HG02798 (cell line): ENCODE measurements at regions not wholly inside any gene's neighbourhood (a gene's known extent, or its start where the extent isn't known, plus 50 kb on each side); places are given as distances from the start of the nearest gene placed in this dataset.

Source experiments
- ATAC-seq: cut with Tn5 transposase; IDR thresholded peaks from one replicate; pipeline ENCODE4 v1.9.1; 2021; ENCODE audit warnings: mild to moderate bottlenecking; ENCODE audit not compliant: unreplicated experiment, poor library complexity

GRCh38 chr1:228984646-228985631 lies 249.7 kb downstream of the RHOU start:
- ATAC-seq, result no peak

DNA sequence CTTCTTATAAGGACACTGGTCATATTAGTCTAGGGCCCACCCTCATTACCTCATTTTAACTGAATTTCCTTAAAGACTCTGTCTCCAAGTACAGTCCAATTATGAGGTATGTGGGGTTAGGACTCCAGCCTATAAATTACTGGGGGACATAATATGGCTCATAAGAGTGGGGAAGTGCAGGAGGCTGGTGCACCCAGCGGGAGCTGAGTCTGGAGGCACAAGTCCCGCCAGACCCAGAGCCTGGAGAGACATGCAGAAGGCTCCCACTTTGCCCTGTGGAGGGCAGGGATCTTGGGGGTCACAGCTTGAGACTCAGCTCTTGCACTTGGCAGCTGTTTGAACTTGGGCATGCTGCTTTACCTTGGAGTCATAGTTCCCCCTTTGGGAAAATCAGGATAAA lies 250.4 kb downstream of the RHOU start:
- no peak for ATAC-seq

- no peak for ATAC-seq
These were observed 251.0 kb downstream of the RHOU start for GRCh38 chr1:228986093-228986904.

DNA sequence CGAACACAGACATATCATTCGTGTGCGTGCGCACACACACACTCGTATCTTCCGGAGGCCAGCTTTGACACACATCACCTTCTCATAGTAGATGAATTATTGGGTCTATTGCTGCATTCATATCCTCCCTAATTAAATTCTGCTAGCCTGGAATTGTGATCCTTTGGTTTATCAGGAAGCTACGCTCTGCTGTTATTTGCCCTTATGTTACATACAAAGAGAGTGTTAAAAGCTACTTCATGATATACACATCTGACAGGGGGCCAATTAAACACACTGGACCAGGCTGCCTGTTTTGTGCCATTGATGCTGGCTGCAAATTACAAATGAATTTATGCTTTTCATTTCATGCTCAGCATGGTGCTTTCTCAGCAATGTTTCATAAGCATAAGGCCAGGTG lies 252.0 kb downstream of the RHOU start:
- ATAC-seq, result no peak

- no peak for ATAC-seq
These were observed 252.6 kb downstream of the RHOU start for GRCh38 chr1:228987736-228988506.

GRCh38 chr1:228988664-228989063 lies 253.4 kb downstream of the RHOU start:
- ATAC-seq, result no peak

DNA sequence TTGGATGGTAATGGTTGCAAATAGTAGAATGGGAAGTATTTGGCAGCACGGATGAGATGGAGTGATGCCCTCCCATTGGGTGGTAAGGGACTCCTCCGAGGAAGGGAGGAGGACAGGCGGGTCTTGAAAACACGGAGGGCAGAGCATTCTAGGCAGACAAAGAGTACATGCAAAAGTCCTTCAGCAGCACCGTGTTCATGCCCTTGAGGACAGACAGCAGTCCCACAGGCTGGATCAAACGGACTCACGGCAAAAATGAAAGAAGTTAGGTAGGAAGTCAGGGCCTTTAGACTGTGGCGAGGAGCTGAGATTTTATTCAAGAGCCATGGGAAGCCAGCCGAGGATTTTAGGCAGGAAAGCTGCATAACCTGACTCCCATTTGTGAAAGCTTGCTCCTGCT lies 253.9 kb downstream of the RHOU start:
- ATAC-seq, result no peak

DNA sequence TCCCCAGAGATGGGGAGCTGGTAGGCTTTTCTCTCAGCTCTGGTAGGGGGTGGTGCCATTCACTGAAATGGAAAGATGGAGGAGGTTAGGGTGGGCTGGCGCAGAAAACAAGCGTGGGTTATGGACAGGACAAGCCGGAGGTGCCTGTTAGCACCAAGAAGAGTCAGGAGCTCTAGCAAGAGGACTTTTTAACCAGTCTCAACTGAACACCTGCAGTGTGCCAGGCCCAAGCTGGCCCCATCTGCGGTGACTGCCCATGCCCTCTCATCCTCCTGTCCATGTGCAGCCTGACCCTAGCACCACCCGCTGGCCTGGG lies 254.4 kb downstream of the RHOU start:
- ATAC-seq, result no peak

DNA sequence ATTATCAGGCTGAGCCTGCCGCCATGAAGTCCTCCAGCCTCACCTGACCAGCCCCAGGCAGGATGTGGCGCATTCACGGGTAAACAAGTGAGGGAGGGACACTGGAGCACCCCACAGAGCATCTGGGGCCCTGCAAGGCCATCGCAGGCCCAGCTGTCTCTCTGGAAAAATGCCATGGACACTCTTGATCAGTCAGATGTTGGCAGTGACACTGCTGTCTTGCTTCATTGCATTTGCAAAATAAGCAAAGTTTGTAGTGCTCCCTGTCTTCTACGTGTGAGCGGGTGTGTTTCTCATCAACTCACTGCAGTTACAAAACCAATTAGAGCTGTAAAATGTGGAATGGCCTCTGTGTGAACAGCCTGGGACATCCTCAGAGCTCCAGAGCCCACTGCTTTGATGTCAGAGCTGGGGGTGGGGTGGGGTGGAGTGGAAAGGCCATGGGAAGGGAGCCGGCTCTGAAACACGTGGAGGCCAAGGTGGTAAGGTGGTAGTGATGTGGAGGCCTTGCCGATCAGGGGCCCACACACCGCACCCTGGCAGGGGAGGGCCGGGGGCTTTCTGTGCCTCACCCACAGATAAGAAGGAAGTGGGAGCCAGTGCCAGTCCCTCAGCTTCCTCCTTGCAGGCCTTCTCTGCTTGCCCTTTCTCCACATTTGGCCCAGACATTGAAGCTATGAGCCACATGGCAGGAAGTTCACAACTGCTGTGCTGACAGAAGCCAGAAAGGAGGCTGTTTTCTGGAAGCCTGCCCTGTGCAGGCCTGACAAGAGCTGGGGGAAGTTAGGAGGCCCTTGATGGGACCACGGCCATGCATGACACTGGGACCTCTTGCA lies 254.9 kb downstream of the RHOU start:
- ATAC-seq, result no peak

DNA sequence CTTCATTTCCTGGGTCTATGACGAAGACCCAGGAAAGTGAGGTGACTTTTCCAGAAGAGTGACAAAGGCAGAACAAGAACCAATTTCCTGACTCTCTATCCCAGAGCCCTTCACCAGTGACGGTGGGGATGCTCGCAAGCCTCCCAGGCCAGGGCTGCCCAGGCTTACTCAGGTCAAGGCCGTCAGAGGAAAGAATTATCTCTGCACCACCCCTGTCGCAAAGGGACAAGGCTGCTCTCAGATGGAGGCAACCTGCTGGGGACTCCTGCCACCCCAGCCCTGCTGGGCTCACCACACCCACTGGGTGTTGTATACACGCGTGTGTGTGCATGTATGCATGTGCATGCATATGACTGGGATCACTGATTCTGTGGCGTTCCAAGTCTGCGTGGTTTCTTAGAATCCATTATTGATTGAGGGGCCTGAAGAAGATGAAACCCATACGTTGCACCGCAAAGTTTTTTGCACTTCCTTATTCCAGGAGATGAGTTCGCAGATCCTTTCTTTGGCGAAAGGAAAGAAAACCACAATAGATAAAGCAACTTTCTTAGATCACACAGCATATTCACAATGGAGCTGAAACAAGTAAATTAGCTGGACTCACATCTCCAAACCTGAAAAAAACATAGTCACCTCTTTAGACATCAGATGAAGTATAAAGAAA lies 255.8 kb downstream of the RHOU start:
- no peak for ATAC-seq

- no peak for ATAC-seq
These were observed 256.8 kb downstream of the RHOU start for GRCh38 chr1:228992044-228992443.

DNA sequence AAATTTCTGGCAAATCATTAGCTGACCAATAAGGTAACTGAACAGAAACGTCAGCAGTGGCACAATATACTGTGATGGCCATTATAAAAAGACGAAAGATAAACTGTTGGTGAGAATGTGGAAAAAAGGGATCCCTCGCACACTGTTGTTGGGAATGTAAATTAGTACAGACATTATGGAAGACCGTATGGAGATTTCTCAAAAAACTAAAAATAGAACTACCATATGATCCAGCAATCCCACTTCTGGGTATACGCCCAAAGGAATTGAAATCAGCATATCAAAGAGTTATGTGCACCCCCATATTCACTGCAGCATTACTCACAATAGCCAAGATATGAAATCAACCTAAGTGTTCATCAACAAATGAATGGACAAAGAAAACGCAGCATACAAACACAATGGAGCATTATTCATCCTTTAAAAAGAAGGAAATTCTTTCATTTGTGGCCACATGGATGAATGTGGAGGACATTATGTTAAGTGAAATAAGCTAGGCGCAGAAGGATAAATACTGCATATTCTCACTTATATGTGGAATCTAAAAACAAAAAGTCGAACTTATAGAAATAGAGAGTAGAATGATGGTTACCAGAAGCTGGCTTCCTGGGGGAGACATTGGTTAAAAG lies 257.7 kb downstream of the RHOU start:
- ATAC-seq, result no peak

DNA sequence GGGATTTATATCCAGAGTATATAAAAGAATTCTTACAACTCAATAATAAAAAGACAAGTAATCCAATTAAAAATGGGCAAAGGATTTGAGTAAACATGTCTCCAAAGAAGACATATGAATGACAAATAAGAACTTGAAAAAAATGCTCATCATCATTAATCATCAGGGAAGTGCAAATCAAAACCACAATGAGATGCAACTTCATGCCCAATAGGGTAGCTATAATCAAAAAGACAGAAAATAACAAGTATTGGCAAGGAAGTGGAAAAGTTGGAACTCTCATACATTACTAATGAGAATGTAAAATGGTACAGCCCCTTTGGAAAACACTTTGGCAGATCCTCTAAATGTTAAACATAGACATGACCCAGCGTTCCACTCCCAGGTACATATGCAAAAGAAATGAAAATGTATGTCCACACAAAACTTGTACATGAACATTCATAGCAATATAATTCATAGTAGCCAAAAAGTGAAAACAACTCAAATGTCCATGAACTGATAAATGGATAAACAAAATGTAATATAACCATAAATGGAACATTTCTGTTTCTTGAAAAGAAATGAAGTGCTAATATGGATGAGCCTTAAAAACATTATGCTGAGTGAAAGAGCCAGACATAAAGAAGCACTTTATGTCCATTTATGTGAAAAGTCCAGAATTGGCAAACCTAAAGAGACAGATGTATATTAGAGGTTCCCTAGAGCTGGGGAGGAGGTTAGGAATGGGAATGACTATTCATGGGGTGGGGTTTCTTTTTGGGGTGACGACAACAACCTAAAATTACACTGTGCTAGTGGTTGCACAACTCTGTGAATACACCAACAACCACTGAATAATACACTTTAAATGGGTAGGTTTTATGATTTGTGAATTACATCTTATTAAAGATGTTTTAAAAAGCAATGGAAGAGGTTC lies 259.7 kb downstream of the RHOU start:
- no peak for ATAC-seq

GRCh38 chr1:228996281-228996680 lies 261.0 kb downstream of the RHOU start:
- ATAC-seq, result no peak

DNA sequence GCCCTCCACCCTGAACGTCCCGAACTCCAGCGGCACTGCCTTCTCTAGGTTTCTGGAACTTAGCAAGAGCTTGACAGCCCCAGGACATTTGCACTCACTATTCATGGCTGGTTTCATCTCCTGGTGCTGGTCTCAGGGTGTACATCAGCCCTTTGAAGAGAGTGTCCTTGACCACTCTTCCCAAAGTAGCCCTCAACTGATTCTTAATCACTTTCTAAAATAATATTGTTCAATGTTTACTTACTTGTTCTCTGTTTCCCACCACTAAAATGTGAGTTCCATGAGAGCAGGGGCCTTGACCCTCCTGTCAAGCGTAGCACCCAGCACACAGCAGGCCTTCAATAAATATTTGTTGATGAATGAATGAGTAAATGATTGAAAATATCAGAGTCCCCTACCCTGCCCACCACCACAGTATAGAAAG lies 262.5 kb downstream of the RHOU start:
- no peak for ATAC-seq

GRCh38 chr1:228998179-228998578 lies 262.9 kb downstream of the RHOU start:
- no peak for ATAC-seq

DNA sequence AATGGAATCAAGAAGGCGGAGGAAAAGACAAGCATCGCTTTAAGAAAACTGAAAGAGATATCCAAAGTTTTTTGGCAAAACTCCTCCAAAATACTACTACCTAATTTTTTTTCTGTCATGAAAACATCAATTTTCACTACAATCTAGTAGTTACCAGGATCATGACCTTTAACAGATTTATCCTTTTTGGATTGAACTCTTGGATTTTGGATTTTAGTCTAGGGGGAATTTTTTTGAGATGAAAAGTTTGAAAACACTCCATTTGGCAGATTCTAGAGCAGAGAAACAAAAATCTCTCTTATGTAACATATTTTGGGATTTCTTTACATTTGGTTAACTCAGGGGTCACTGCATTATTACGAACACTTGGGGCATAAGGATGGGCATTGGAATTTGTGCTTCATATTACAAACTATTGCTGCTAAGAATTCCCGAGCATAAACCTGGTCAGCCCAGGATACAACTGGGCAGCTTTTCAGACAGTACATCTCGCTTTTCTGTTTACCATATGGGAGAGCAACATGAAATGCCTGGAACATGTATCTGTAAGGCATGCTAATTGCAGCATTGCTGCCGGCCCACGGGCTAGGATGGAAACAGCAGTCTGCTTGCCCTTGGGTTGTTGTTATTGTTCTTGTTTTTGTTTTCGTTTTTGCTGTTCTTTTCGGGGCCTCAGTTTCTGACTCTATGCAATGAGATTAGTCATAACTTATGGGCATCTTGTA lies 264.3 kb downstream of the RHOU start:
- no peak for ATAC-seq
